ENCODE measurements at regions not wholly inside any gene's neighbourhood (a gene's known extent, or its start where the extent isn't known, plus 50 kb on each side); places are given as distances from the start of the nearest gene placed in this dataset.
"Not testable (repeated sequence)": the region's sequence is repeated elsewhere in the genome, so short reads cannot be mapped to it uniquely, and the experiment has no call there.

DNA sequence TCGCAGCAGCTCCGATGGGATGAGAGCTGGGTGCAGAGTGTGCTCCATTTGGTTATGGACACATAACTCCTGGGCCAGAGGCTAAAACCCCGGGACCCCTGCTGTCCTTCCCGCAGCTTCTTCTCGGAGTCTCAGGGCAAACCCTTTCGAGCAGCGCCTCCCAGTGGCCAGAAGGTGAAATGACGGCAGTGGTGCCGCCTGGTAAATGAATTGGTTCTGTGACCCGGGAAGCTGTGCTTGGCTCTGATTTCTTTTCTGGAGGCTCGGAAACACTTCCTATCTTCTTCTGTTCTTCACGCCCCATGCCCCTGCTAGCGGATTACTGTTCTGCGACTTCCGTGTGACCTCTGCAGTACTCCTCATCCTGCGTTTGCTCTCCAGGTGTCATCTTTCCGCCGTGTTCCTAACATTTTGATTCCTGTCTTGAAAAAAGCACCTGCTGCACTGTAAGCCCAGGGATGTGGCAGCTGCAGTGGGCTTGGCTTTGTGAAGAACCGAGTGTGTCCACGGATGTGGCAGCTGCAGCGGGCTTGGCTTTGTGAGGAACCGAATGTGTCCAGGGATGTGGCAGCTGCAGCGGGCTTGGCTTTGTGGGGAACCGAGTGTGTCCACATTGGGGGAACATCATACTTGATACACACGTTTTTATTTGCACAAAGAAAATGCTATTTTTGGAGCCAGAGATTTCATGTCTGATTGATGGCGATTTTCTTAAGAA lies 118.0 kb upstream of the ALDH3B2 start:
- RAD21 ChIA-PET (ENCODE audit: low non-redundant PET in 1 of 2, low total read pairs in 2 of 2, uncharacterized antibody in 2 of 2, unreplicated experiment in 2 of 2); ATAC-seq; H3K9me2 ChIP-seq (ENCODE audit: insufficient read depth); H4K20me1 ChIP-seq (ENCODE audit: insufficient read depth); H2AFZ ChIP-seq (ENCODE audit: low read depth, low read length, poor library complexity, severe bottlenecking); POLR2A ChIA-PET; H3K27ac ChIP-seq (ENCODE audit: low read depth, low read length); H3K4me1 ChIP-seq (ENCODE audit: control insufficient read depth in 1 of 2, insufficient read depth in 2 of 2, low read length in 2 of 2); intact Hi-C loops (cut with micrococcal nuclease); H3K9ac ChIP-seq (ENCODE audit: low read length); H3K27me3 ChIP-seq (ENCODE audit: insufficient read depth, low read length); H3K36me3 ChIP-seq (ENCODE audit: control insufficient read depth in 1 of 2, insufficient read depth in 2 of 2, low read length in 2 of 2); H3K9me3 ChIP-seq (ENCODE audit: control insufficient read depth in 1 of 2, insufficient read depth in 1 of 2, low read depth in 1 of 2, low read length in 2 of 2); DNase-seq (ENCODE audit: low read depth, low spot score); H3K79me2 ChIP-seq (ENCODE audit: insufficient read depth, low read length); H3K4me3 ChIP-seq (replicated peaks in 1 of 2; ENCODE audit: low read depth in 1 of 2, low read length in 2 of 2); BruUV-seq (replicated peaks); H3K4me2 ChIP-seq (ENCODE audit: low read length): not testable (repeated sequence)
- TF ChIP-seq, protein P1, sequence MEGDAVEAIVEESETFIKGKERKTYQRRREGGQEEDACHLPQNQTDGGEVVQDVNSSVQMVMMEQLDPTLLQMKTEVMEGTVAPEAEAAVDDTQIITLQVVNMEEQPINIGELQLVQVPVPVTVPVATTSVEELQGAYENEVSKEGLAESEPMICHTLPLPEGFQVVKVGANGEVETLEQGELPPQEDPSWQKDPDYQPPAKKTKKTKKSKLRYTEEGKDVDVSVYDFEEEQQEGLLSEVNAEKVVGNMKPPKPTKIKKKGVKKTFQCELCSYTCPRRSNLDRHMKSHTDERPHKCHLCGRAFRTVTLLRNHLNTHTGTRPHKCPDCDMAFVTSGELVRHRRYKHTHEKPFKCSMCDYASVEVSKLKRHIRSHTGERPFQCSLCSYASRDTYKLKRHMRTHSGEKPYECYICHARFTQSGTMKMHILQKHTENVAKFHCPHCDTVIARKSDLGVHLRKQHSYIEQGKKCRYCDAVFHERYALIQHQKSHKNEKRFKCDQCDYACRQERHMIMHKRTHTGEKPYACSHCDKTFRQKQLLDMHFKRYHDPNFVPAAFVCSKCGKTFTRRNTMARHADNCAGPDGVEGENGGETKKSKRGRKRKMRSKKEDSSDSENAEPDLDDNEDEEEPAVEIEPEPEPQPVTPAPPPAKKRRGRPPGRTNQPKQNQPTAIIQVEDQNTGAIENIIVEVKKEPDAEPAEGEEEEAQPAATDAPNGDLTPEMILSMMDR (IDR thresholded peaks at IDR 0.05 in 2 of 3, conservative IDR thresholded peaks at IDR 0.05 in 1 of 3; ENCODE audit: borderline replicate concordance in 1 of 3, insufficient read depth in 1 of 3, low read depth in 2 of 3, low read length in 2 of 3), result peak in 2 of 3 experiments; percentile 49 to 57; a peak in 4 of 6 replicates
- peak; percentile 53; the same call in 1 of the 2 replicates for TF ChIP-seq RAD21 (IDR thresholded peaks at IDR 0.05; ENCODE audit: low read depth)
- CTCF ChIA-PET, result interaction anchor here (0.8 to 1.6 kb wide), 2 partner anchors 163 to 178 kb away, joined by 8 to 10 read pairs; partner anchors contain the start of gene NUDT8

DNA sequence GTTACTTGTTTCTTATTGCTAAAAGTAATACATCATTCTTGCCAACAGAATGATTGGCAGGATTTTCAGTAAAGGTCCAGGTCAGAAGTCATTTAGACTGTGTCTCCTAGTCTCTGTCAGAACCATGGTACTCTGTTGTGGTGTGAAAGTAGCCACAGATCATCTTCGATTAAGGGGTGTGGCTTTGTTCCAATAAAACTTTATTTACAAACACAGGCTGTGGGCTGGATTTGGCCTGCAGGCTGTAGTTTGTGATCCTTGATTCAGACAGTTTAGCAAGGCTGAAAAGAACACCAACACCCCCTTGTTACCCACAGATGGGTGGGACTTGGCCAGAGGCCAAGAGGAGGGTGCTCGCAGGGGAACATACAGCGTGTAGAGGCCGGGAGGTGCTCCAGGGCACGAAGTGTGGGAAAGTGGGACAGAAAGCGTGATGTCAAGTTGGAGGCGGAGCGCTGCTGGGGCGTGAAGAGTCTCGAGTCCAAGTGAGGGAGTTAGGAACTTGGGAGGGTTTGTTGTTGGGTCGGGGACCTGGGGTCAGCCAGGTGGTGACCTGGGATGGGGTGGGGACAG lies 117.3 kb upstream of the ALDH3B2 start:
- RAD21 ChIA-PET (ENCODE audit: low non-redundant PET in 1 of 2, low total read pairs in 2 of 2, uncharacterized antibody in 2 of 2, unreplicated experiment in 2 of 2); H3K9me3 ChIP-seq (ENCODE audit: control insufficient read depth in 1 of 2, insufficient read depth in 1 of 2, low read depth in 1 of 2, low read length in 2 of 2); POLR2A ChIA-PET; H3K79me2 ChIP-seq (ENCODE audit: insufficient read depth, low read length); H4K20me1 ChIP-seq (ENCODE audit: insufficient read depth); BruUV-seq (replicated peaks); H3K4me1 ChIP-seq (ENCODE audit: control insufficient read depth in 1 of 2, insufficient read depth in 2 of 2, low read length in 2 of 2); intact Hi-C loops (cut with micrococcal nuclease); H3K9ac ChIP-seq (ENCODE audit: low read length); H2AFZ ChIP-seq (ENCODE audit: low read depth, low read length, poor library complexity, severe bottlenecking); H3K36me3 ChIP-seq (ENCODE audit: control insufficient read depth in 1 of 2, insufficient read depth in 2 of 2, low read length in 2 of 2); H3K4me3 ChIP-seq (replicated peaks in 1 of 2; ENCODE audit: low read depth in 1 of 2, low read length in 2 of 2); H3K27me3 ChIP-seq (ENCODE audit: insufficient read depth, low read length); H3K9me2 ChIP-seq (ENCODE audit: insufficient read depth); H3K27ac ChIP-seq (ENCODE audit: low read depth, low read length); H3K4me2 ChIP-seq (ENCODE audit: low read length); DNase-seq (ENCODE audit: low read depth, low spot score): not testable (repeated sequence)
- peak; percentile 60 for ATAC-seq
- CTCF ChIA-PET, result interaction anchor here (0.8 to 1.8 kb wide), 3 partner anchors 162 to 178 kb away, joined by 4 to 10 read pairs (median 8); partner anchors contain the start of gene NUDT8

- H3K4me3 ChIP-seq (replicated peaks in 1 of 2; ENCODE audit: low read depth in 1 of 2, low read length in 2 of 2); ATAC-seq; H3K27ac ChIP-seq (ENCODE audit: low read depth, low read length); RAD21 ChIA-PET (ENCODE audit: low non-redundant PET in 1 of 2, low total read pairs in 2 of 2, uncharacterized antibody in 2 of 2, unreplicated experiment in 2 of 2); DNase-seq (ENCODE audit: low read depth, low spot score); intact Hi-C loops (cut with micrococcal nuclease); H3K36me3 ChIP-seq (ENCODE audit: control insufficient read depth in 1 of 2, insufficient read depth in 2 of 2, low read length in 2 of 2); H3K9me3 ChIP-seq (ENCODE audit: control insufficient read depth in 1 of 2, insufficient read depth in 1 of 2, low read depth in 1 of 2, low read length in 2 of 2); H3K27me3 ChIP-seq (ENCODE audit: insufficient read depth, low read length); H3K9me2 ChIP-seq (ENCODE audit: insufficient read depth); H4K20me1 ChIP-seq (ENCODE audit: insufficient read depth); H3K4me2 ChIP-seq (ENCODE audit: low read length); BruUV-seq (replicated peaks); H3K9ac ChIP-seq (ENCODE audit: low read length); POLR2A ChIA-PET; H3K4me1 ChIP-seq (ENCODE audit: control insufficient read depth in 1 of 2, insufficient read depth in 2 of 2, low read length in 2 of 2); H2AFZ ChIP-seq (ENCODE audit: low read depth, low read length, poor library complexity, severe bottlenecking); H3K79me2 ChIP-seq (ENCODE audit: insufficient read depth, low read length); CTCF ChIA-PET: not testable (repeated sequence)
Measured at GRCh38 chr11:67788341-67788695, 113.9 kb upstream of the ALDH3B2 start.

Measured in HCT116 (cell line).